Esophagus muscularis mucosa (tissue), 4 donors: ENCODE measurements at regions not wholly inside any gene's neighbourhood (a gene's known extent, or its start where the extent isn't known, plus 50 kb on each side); places are given as distances from the start of the nearest gene placed in this dataset.

Experiments used
- DNase-seq: peaks from one replicate; pipeline ENCODE4 v3.0.0-alpha.2; 2017; ENCODE audit errors: extremely low spot score
- H3K27ac ChIP-seq, 4 donors: fragments of 200-600 bp; sonication (generic); replicated peaks in 1 of 4; 1 replicate in 3 of 4; 2 replicates in 1 of 4; pipeline ENCODE4 v1.5.1; 2016 to 2019; ENCODE audit warnings: mild to moderate bottlenecking in 1 of 4
- H3K27me3 ChIP-seq, 4 donors: fragments of 200-600 bp; sonication (generic); one replicate each; pipeline versions ENCODE4 v1.5.1 to v1.6.0; 2016 to 2019
- H3K36me3 ChIP-seq, 4 donors: fragments of 200-600 bp; sonication (generic); one replicate each; pipeline ENCODE4 v1.5.1; 2016 to 2019
- H3K4me1 ChIP-seq, 4 donors: fragments of 200-600 bp; sonication (generic); one replicate each; pipeline ENCODE4 v1.5.1; 2016 to 2019
- H3K4me3 ChIP-seq, 4 donors: fragments of 200-600 bp; sonication (generic); 1 replicate in 2 of 4; 2 replicates in 2 of 4; pipeline ENCODE4 v1.5.1; 2016 to 2019; ENCODE audit warnings: mild to moderate bottlenecking in 4 of 4, moderate library complexity in 1 of 4
- H3K9me3 ChIP-seq, 4 donors: fragments of 200-600 bp; sonication (generic); 1 replicate in 3 of 4; 2 replicates in 1 of 4; pipeline ENCODE4 v1.5.1; 2016 to 2019
- EP300 ChIP-seq: sonication (generic); formaldehyde crosslinking; IDR thresholded peaks from one replicate; pipeline ENCODE4 v1.6.1; 2017; ENCODE audit warnings: antibody characterized with exemption
- POLR2A ChIP-seq: fragments of 450-650 bp; IDR thresholded peaks from one replicate; pipeline ENCODE4 v1.6.1; 2017; ENCODE audit warnings: antibody characterized with exemption, moderate library complexity, mild to moderate bottlenecking, low read depth
- POLR2AphosphoS5 ChIP-seq, 2 donors: sonication (generic); formaldehyde crosslinking; IDR thresholded peaks; one replicate each; pipeline ENCODE4 v1.6.1; 2017; ENCODE audit warnings: antibody characterized with exemption in 2 of 2
- WGBS: methylation state at CpG from one replicate; pipeline ENCODE4 v1.1.5; 2018; 5-methylcytosine and 5-hydroxymethylcytosine counted together
- intact Hi-C: fragments of 100-400 bp; cut with DNase I; formaldehyde crosslinking; loops from one replicate; pipeline ENCODE4 v1.15.1; 2023
- TF ChIP-seq, protein P1 (sequence below), 3 experiments: fragments of 200-600 bp in 2 of 3; fragments of 450-650 bp in 1 of 3; sonication (generic) in 2 of 3; IDR thresholded peaks; one replicate each; pipeline ENCODE4 v1.5.1; 2017 to 2019; ENCODE audit warnings: antibody characterized with exemption in 3 of 3, mild to moderate bottlenecking in 2 of 3, moderate library complexity in 1 of 3

DNA sequence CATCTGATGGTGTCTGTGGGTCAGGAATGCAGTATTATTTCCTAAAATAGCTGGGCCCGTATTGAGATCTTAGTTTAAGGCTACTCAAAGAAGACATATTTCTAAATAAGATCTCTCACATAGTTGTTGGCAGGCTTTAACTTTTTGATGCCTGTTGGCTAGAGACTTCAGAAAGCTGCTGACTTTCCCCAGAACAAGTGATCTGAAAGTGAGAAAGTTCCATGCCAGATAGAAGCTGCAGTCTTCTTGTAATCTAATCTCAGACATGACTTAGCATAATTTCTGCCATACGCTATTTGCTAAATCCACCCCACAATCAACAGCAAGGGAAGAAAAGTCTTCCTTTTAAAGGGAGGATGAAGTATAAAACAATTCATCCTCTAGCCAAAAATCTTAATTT is 867.1 kb downstream of the IGSF11 start:
- no peak for TF ChIP-seq EP300
- TF ChIP-seq, protein P1, sequence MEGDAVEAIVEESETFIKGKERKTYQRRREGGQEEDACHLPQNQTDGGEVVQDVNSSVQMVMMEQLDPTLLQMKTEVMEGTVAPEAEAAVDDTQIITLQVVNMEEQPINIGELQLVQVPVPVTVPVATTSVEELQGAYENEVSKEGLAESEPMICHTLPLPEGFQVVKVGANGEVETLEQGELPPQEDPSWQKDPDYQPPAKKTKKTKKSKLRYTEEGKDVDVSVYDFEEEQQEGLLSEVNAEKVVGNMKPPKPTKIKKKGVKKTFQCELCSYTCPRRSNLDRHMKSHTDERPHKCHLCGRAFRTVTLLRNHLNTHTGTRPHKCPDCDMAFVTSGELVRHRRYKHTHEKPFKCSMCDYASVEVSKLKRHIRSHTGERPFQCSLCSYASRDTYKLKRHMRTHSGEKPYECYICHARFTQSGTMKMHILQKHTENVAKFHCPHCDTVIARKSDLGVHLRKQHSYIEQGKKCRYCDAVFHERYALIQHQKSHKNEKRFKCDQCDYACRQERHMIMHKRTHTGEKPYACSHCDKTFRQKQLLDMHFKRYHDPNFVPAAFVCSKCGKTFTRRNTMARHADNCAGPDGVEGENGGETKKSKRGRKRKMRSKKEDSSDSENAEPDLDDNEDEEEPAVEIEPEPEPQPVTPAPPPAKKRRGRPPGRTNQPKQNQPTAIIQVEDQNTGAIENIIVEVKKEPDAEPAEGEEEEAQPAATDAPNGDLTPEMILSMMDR (IDR thresholded peaks at IDR 0.05), result no peak
- Histone ChIP-seq H3K36me3 (no peaks in the 10 kb centered on the region), H3K4me1 (no peaks in the 10 kb centered on the region), H3K9me3 (peaks cover 0 to 15% (median 3%) of the 10 kb centered on the region in 4 donors), H3K27ac (no peak overlapping the region), H3K27me3 (no peaks in the 10 kb centered on the region), H3K4me3 (no peak overlapping the region)
- no peak for DNase-seq
- intact Hi-C loops, result no loop called here
- 57% methylated on average over 2 of the region's 2 CpGs for WGBS

DNA sequence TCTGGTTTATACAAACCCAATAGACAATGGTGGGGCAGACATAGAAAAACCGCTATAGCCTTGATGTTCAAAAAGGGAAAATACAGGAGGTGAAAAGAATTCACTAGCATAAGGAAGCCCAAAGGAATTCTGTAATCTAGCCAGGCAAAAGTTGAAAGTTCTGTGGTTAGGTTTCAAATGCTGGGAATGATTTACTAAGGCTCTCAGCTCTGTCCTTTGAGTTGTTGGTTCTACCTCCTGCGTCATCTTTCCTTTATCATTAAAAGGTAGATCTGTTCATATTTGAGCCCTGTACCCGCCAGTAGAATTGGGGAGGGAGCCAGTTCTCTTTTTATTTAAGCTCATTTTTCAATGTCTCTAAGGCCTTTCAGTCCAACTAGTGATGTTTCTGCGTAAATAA is 866.5 kb downstream of the IGSF11 start:
- WGBS, result 85% methylated on average over 4 of the region's 4 CpGs

GRCh38 chr3:118171236-118171852 is 863.3 kb downstream of the IGSF11 start:
- WGBS, result 96% methylated on average over 12 of the region's 35 CpGs
- Histone ChIP-seq H3K27me3 (no peaks in the 10 kb centered on the region), H3K27ac (no peak overlapping the region), H3K9me3 (peaks cover 0 to 8% (median 3%) of the 10 kb centered on the region in 4 donors), H3K36me3 (no peaks in the 10 kb centered on the region), H3K4me1 (no peaks in the 10 kb centered on the region), H3K4me3 (no peak overlapping the region)
- intact Hi-C loops, result no loop called here
- DNase-seq, result no peak
- TF ChIP-seq POLR2A (no peak), POLR2AphosphoS5 (IDR thresholded peaks at IDR 0.05) (no peak), EP300 (no peak)
- TF ChIP-seq, protein P1 (IDR thresholded peaks at IDR 0.05), result no peak

More for the DNA sequence above, 866.5 kb downstream of the IGSF11 start:
- no peak overlapping the region for H3K27ac ChIP-seq
- no peaks in the 10 kb centered on the region for H3K4me1 ChIP-seq
- intact Hi-C loops, result no loop called here
- no peaks in the 10 kb centered on the region for H3K27me3 ChIP-seq
- H3K4me3 ChIP-seq, result no peak overlapping the region
- no peaks in the 10 kb centered on the region for H3K36me3 ChIP-seq
- TF ChIP-seq POLR2A (no peak), EP300 (no peak), POLR2AphosphoS5 (IDR thresholded peaks at IDR 0.05) (no peak)
- TF ChIP-seq, protein P1 (IDR thresholded peaks at IDR 0.05), result no peak
- no peak for DNase-seq
- H3K9me3 ChIP-seq, result peaks cover 0 to 9% (median 3%) of the 10 kb centered on the region in 4 donors

- H3K9me3 ChIP-seq, result no peaks in the 10 kb centered on the region
- no peaks in the 10 kb centered on the region for H3K27me3 ChIP-seq
- TF ChIP-seq POLR2A (no peak), POLR2AphosphoS5 (IDR thresholded peaks at IDR 0.05) (no peak), EP300 (no peak)
- TF ChIP-seq, protein P1 (IDR thresholded peaks at IDR 0.05), result no peak
- H3K4me1 ChIP-seq, result no peaks in the 10 kb centered on the region
- H3K4me3 ChIP-seq, result no peak overlapping the region
- no peak overlapping the region for H3K27ac ChIP-seq
- DNase-seq, result no peak
- intact Hi-C loops, result no loop called here
- no peaks in the 10 kb centered on the region for H3K36me3 ChIP-seq
Observed at GRCh38 chr3:118180853-118181252, 853.8 kb downstream of the IGSF11 start.

GRCh38 chr3:118181274-118181673 is 853.4 kb downstream of the IGSF11 start:
- Histone ChIP-seq H3K27ac (no peak overlapping the region), H3K4me1 (no peaks in the 10 kb centered on the region), H3K4me3 (no peak overlapping the region), H3K9me3 (no peaks in the 10 kb centered on the region), H3K36me3 (no peaks in the 10 kb centered on the region), H3K27me3 (no peaks in the 10 kb centered on the region)
- 58% methylated on average over 1 of the region's 1 CpG for WGBS
- DNase-seq, result no peak
- TF ChIP-seq EP300, result no peak
- TF ChIP-seq, protein P1 (IDR thresholded peaks at IDR 0.05), result no peak
- intact Hi-C loops, result no loop called here
